HepG2 (cell line): ENCODE measurements at regions not wholly inside any gene's neighbourhood (a gene's known extent, or its start where the extent isn't known, plus 50 kb on each side); places are given as distances from the start of the nearest gene placed in this dataset.

Source experiments
- ATAC-seq: fragments of 200-7000 bp; cut with Tn5 transposase; 3 replicates; pipeline ENCODE4 v1.9.1; 2020; ENCODE audit warnings: mild to moderate bottlenecking, moderate library complexity
- BruUV-seq: library from RNA; stranded (reverse); fragments of 400-500 nt; replicated peaks from 2 replicates; lab custom pipeline; 2021; lab: Mats Ljungman, UMichigan
- CTCF ChIA-PET: fragments of 300-600 bp; formaldehyde crosslinking; extraction: SDS; loops from one replicate; lab custom pipeline; 2021; ENCODE audit warnings: low total read pairs, inconsistent platforms, low intra/inter-chr PET ratio; lab: Yijun Ruan, JAX
- POLR2A ChIA-PET: fragments of 350-600 bp; sonication (Branson Sonifier 250); formaldehyde crosslinking; loops from one replicate; lab custom pipeline; 2020; ENCODE audit warnings: antibody characterized with exemption, inconsistent platforms; lab: Yijun Ruan, JAX
- DNase-seq: peaks from one replicate; pipeline ENCODE4 v3.0.0-alpha.2; 2015; ENCODE audit warnings: low spot score
- FAIRE-seq: peaks from 3 replicates; lab custom pipeline; 2011; peaks lifted over from hg19 to GRCh38; lab: Jason Lieb, UNC
- H2AFZ ChIP-seq: one replicate; pipeline ENCODE4 v1.6.1; 2011; ENCODE audit warnings: low read length, inconsistent platforms
- H3K27ac ChIP-seq: fragments of 300-600 bp; 3 replicates; pipeline ENCODE4 v1.8.0; 2011; ENCODE audit warnings: mixed run types, mild to moderate bottlenecking, mixed read lengths, low read length, inconsistent platforms; ENCODE audit not compliant: insufficient read depth; ENCODE audit errors: extremely low read length
- H3K27me3 ChIP-seq, 2 experiments: fragments of 200-600 bp in 1 of 2; 2 replicates in 1 of 2; 3 replicates in 1 of 2; pipeline versions ENCODE4 v1.6.0 to v1.8.0; 2011; ENCODE audit warnings: low read length in 2 of 2, mild to moderate bottlenecking in 2 of 2, moderate library complexity in 2 of 2, inconsistent platforms in 1 of 2; ENCODE audit not compliant: insufficient read depth in 2 of 2, control insufficient read depth in 1 of 2
- H3K36me3 ChIP-seq, 2 experiments: fragments of 200-600 bp in 1 of 2; replicated peaks in 1 of 2; 2 replicates in 1 of 2; 3 replicates in 1 of 2; pipeline versions ENCODE4 v1.5.1 to v1.8.0; 2011; ENCODE audit warnings: low read length in 2 of 2, inconsistent platforms in 1 of 2; ENCODE audit not compliant: insufficient read depth in 2 of 2, control insufficient read depth in 1 of 2
- H3K4me1 ChIP-seq: 2 replicates; pipeline ENCODE4 v1.5.1; 2012; ENCODE audit warnings: low read length, inconsistent platforms; ENCODE audit not compliant: insufficient read depth
- H3K4me2 ChIP-seq: 2 replicates; pipeline ENCODE4 v1.6.0; 2011; ENCODE audit warnings: low read depth, low read length, inconsistent platforms
- H3K4me3 ChIP-seq, 3 experiments: fragments of 200-600 bp in 1 of 3; sonication (generic), shearing (Covaris generic) in 1 of 3; replicated peaks in 1 of 3; 2 replicates each; pipeline ENCODE4 v1.5.1; 2011 to 2016; ENCODE audit warnings: low read length in 3 of 3, inconsistent platforms in 2 of 3, low read depth in 2 of 3, mild to moderate bottlenecking in 2 of 3, control low read depth in 1 of 3, mixed read lengths in 1 of 3; ENCODE audit not compliant: insufficient read depth in 1 of 3
- H3K79me2 ChIP-seq: one replicate; pipeline ENCODE4 v1.6.1; 2011; ENCODE audit warnings: low read length, inconsistent platforms; ENCODE audit not compliant: insufficient read depth
- H3K9ac ChIP-seq: 2 replicates; pipeline ENCODE4 v1.6.0; 2011; ENCODE audit warnings: mild to moderate bottlenecking, low read depth, low read length, inconsistent platforms; ENCODE audit not compliant: insufficient read depth
- H3K9me3 ChIP-seq: 2 replicates; pipeline ENCODE4 v1.5.1; 2012; ENCODE audit warnings: mild to moderate bottlenecking, low read length
- H4K20me1 ChIP-seq: 2 replicates; pipeline ENCODE4 v1.6.0; 2011; ENCODE audit warnings: inconsistent platforms, mild to moderate bottlenecking, low read length, moderate library complexity; ENCODE audit not compliant: insufficient read depth
- DNMT3B ChIP-seq: conservative IDR thresholded peaks from 2 replicates; pipeline ENCODE4 v1.6.1; 2016; ENCODE audit warnings: missing biosample characterization, control low read depth
- MTA1 ChIP-seq: sonication (generic); formaldehyde crosslinking; IDR thresholded peaks from 2 replicates; pipeline ENCODE4 v1.4.0; 2020; ENCODE audit warnings: missing genetic modification reagents, mild to moderate bottlenecking, borderline replicate concordance
- WGBS: methylation state at CpG from one replicate; pipeline ENCODE4 v1.1.6; 2017; ENCODE audit warnings: low lambda C conversion rate; 5-methylcytosine and 5-hydroxymethylcytosine counted together
- in situ Hi-C: cut with HindIII; loops from 2 replicates; pipeline ENCODE4 v1.10.0; 2017; ENCODE audit warnings: low pct_unique_long_range_greater_than_20kb; ENCODE audit not compliant: extremely low pct_ligation_motif_present
- intact Hi-C: fragments of 100-400 bp; cut with micrococcal nuclease; formaldehyde crosslinking; loops from one replicate; pipeline ENCODE4 v1.10.0; 2022; ENCODE audit not compliant: unreplicated experiment
- TF ChIP-seq, protein P1 (sequence below): sonication (generic); formaldehyde crosslinking; IDR thresholded peaks from 2 replicates; pipeline ENCODE4 v1.4.0; 2020; ENCODE audit warnings: mild to moderate bottlenecking, missing genetic modification reagents
- TF ChIP-seq, protein P2 (sequence below): sonication (generic); formaldehyde crosslinking; IDR thresholded peaks from 2 replicates; pipeline ENCODE4 v1.4.0; 2020; ENCODE audit warnings: missing genetic modification reagents, borderline replicate concordance
- TF ChIP-seq, protein P3 (sequence below): sonication (generic); formaldehyde crosslinking; IDR thresholded peaks from 2 replicates; pipeline ENCODE4 v1.4.0; 2020; ENCODE audit warnings: missing genetic modification reagents, mild to moderate bottlenecking, borderline replicate concordance

DNA sequence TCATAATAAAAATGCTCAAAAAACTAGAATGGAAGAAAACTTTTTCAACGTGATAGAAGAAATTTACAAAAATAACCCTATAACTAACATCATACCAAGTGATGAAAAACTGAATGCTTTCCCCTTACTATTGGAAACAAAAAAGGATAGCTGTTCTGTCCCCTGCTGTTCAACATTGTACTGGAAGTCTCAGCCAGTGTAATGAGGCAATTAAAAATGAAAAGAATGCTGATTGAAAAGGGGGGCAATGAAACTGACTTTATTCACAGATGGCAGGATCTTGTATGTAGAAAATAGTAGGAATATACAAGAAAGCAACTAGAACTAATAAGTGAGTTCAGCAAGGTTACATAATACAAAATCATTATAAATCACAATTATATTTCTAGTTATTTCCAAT is 337.9 kb upstream of the KITLG start:
- no peaks in the 10 kb centered on the region for H4K20me1 ChIP-seq
- POLR2A ChIA-PET, result no interaction called here
- ATAC-seq (no peak), FAIRE-seq (no peak), DNase-seq (no peak)
- TF ChIP-seq MTA1 (CRISPR knock-in tag) (no peak), DNMT3B (CRISPR knock-in tag) (no peak)
- TF ChIP-seq, protein P1, sequence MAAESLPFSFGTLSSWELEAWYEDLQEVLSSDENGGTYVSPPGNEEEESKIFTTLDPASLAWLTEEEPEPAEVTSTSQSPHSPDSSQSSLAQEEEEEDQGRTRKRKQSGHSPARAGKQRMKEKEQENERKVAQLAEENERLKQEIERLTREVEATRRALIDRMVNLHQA, result no peak
- TF ChIP-seq, protein P2, sequence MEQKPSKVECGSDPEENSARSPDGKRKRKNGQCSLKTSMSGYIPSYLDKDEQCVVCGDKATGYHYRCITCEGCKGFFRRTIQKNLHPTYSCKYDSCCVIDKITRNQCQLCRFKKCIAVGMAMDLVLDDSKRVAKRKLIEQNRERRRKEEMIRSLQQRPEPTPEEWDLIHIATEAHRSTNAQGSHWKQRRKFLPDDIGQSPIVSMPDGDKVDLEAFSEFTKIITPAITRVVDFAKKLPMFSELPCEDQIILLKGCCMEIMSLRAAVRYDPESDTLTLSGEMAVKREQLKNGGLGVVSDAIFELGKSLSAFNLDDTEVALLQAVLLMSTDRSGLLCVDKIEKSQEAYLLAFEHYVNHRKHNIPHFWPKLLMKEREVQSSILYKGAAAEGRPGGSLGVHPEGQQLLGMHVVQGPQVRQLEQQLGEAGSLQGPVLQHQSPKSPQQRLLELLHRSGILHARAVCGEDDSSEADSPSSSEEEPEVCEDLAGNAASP, result no peak
- TF ChIP-seq, protein P3, sequence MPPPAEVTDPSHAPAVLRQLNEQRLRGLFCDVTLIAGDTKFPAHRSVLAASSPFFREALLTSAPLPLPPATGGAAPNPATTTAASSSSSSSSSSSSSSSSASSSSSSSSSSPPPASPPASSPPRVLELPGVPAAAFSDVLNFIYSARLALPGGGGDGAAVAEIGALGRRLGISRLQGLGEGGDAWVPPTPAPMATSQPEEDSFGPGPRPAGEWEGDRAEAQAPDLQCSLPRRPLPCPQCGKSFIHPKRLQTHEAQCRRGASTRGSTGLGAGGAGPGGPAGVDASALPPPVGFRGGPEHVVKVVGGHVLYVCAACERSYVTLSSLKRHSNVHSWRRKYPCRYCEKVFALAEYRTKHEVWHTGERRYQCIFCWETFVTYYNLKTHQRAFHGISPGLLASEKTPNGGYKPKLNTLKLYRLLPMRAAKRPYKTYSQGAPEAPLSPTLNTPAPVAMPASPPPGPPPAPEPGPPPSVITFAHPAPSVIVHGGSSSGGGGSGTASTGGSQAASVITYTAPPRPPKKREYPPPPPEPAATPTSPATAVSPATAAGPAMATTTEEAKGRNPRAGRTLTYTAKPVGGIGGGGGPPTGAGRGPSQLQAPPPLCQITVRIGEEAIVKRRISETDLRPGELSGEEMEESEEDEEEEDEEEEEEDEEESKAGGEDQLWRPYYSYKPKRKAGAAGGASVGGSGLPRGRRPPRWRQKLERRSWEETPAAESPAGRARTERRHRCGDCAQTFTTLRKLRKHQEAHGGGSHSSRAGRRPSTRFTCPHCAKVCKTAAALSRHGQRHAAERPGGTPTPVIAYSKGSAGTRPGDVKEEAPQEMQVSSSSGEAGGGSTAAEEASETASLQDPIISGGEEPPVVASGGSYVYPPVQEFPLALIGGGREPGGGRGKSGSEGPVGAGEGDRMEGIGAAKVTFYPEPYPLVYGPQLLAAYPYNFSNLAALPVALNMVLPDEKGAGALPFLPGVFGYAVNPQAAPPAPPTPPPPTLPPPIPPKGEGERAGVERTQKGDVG (CRISPR knock-in tag), result no peak
- no peaks in the 10 kb centered on the region for H3K36me3 ChIP-seq
- H3K9me3 ChIP-seq, result peaks cover 25% of the 10 kb centered on the region
- no TSS peak for BruUV-seq
- intact Hi-C loops, result no loop called here
- no peak overlapping the region for H2AFZ ChIP-seq
- CTCF ChIA-PET, result no interaction called here
- in situ Hi-C loops, result no loop called here
- 7% methylated on average over 1 of the region's 1 CpG for WGBS
- no peaks in the 10 kb centered on the region for H3K79me2 ChIP-seq
- H3K27ac ChIP-seq, result no peak overlapping the region
- no peaks in the 10 kb centered on the region for H3K27me3 ChIP-seq
- no peak overlapping the region for H3K4me2 ChIP-seq
- H3K4me3 ChIP-seq, result no peak overlapping the region
- no peaks in the 10 kb centered on the region for H3K4me1 ChIP-seq
- H3K9ac ChIP-seq, result no peak overlapping the region
